Neural cell (in vitro differentiated cells): ENCODE measurements at regions not wholly inside any gene's neighbourhood (a gene's known extent, or its start where the extent isn't known, plus 50 kb on each side); places are given as distances from the start of the nearest gene placed in this dataset.

Experiments used
- H2AFZ ChIP-seq: fragments of 200-600, 300-800 bp; sonication (generic), shearing (Covaris generic); 2 replicates; pipeline ENCODE4 v1.6.0; 2014; ENCODE audit warnings: low read depth, mild to moderate bottlenecking, antibody characterized with exemption, low read length, moderate library complexity
- H3F3A ChIP-seq: fragments of 200-600 bp; shearing (Covaris generic); 2 replicates; pipeline ENCODE4 v1.6.1; 2016; ENCODE audit warnings: mild to moderate bottlenecking, moderate library complexity, mixed read lengths, antibody characterized with exemption, low read length; ENCODE audit not compliant: insufficient read depth, poor library complexity, severe bottlenecking
- H3K27ac ChIP-seq: fragments of 200-600, 300-800 bp; sonication (generic), shearing (Covaris generic); 2 replicates; pipeline ENCODE4 v1.5.1; 2014; ENCODE audit warnings: mild to moderate bottlenecking, low read length, moderate library complexity
- H3K27me3 ChIP-seq: fragments of 300-800, 200-600 bp; sonication (generic), shearing (Covaris generic); 2 replicates; pipeline ENCODE4 v1.6.0; 2014; ENCODE audit warnings: mild to moderate bottlenecking, low read depth, low read length, moderate library complexity; ENCODE audit not compliant: insufficient read depth
- H3K36me3 ChIP-seq: fragments of 300-800, 200-600 bp; sonication (generic), shearing (Covaris generic); 2 replicates; pipeline ENCODE4 v1.5.1; 2014; ENCODE audit warnings: mild to moderate bottlenecking, antibody characterized with exemption, low read length, moderate library complexity; ENCODE audit not compliant: insufficient read depth
- H3K4me2 ChIP-seq: fragments of 300-800, 200-600 bp; sonication (generic), shearing (Covaris generic); 2 replicates; pipeline ENCODE4 v1.6.0; 2014; ENCODE audit warnings: mild to moderate bottlenecking, low read length
- H3K4me3 ChIP-seq: fragments of 300-800, 200-600 bp; sonication (generic), shearing (Covaris generic); 2 replicates; pipeline ENCODE4 v1.5.1; 2014; ENCODE audit warnings: mild to moderate bottlenecking, low read length, moderate library complexity
- H3K79me2 ChIP-seq: fragments of 200-600 bp; shearing (Covaris generic); replicated peaks from 2 replicates; pipeline ENCODE4 v1.6.0; 2014; ENCODE audit warnings: mild to moderate bottlenecking, low read length, moderate library complexity; ENCODE audit not compliant: insufficient read depth
- H3K9ac ChIP-seq: fragments of 300-800, 200-600 bp; sonication (generic), shearing (Covaris generic); 2 replicates; pipeline ENCODE4 v1.6.1; 2016; ENCODE audit warnings: mild to moderate bottlenecking, low read length, mixed read lengths
- H3K9me2 ChIP-seq: fragments of 200-600 bp; shearing (Covaris generic); 2 replicates; pipeline ENCODE4 v1.6.1; 2016; ENCODE audit warnings: mild to moderate bottlenecking, low read length, mixed read lengths; ENCODE audit not compliant: insufficient read depth
- H3K9me3 ChIP-seq: fragments of 200-600, 300-800 bp; sonication (generic), shearing (Covaris generic); 2 replicates; pipeline ENCODE4 v1.6.1; 2016; ENCODE audit warnings: mild to moderate bottlenecking, mixed run types, low read length, moderate library complexity, mixed read lengths
- H4K20me1 ChIP-seq: fragments of 200-600 bp; shearing (Covaris generic); 2 replicates; pipeline ENCODE4 v1.6.1; 2016; ENCODE audit warnings: mild to moderate bottlenecking, mixed run types; ENCODE audit not compliant: insufficient read depth
- EP300 ChIP-seq: fragments of 450-650 bp; conservative IDR thresholded peaks from 2 replicates; pipeline ENCODE4 v1.6.1; 2014; ENCODE audit warnings: antibody characterized with exemption, mild to moderate bottlenecking, moderate library complexity; ENCODE audit not compliant: poor library complexity, severe bottlenecking
- EZH2 ChIP-seq: fragments of 200-600, 300-800 bp; shearing (Covaris generic), sonication (generic); IDR thresholded peaks from 2 replicates; pipeline ENCODE4 v1.6.1; 2014; ENCODE audit warnings: antibody characterized with exemption, low read length, borderline replicate concordance, mild to moderate bottlenecking; ENCODE audit not compliant: insufficient read depth, poor library complexity, severe bottlenecking
- MXI1 ChIP-seq: fragments of 450-650 bp; conservative IDR thresholded peaks from 2 replicates; pipeline ENCODE4 v1.6.1; 2014; ENCODE audit warnings: antibody characterized with exemption, mild to moderate bottlenecking; ENCODE audit not compliant: poor library complexity, severe bottlenecking
- POLR2AphosphoS5 ChIP-seq: IDR thresholded peaks from 2 replicates; pipeline ENCODE4 v1.6.1; 2012
- RAD21 ChIP-seq: fragments of 450-650 bp; conservative IDR thresholded peaks from 2 replicates; pipeline ENCODE4 v1.6.1; 2014; ENCODE audit warnings: antibody characterized with exemption, mild to moderate bottlenecking, moderate library complexity
- SMC3 ChIP-seq: fragments of 450-650 bp; conservative IDR thresholded peaks from 2 replicates; pipeline ENCODE4 v1.6.1; 2014; ENCODE audit warnings: antibody characterized with exemption, mild to moderate bottlenecking, moderate library complexity; ENCODE audit not compliant: poor library complexity
- TAF1 ChIP-seq: IDR thresholded peaks from 2 replicates; pipeline ENCODE4 v1.6.1; 2012; ENCODE audit warnings: low read depth
- TF ChIP-seq, protein P1 (sequence below): IDR thresholded peaks from 2 replicates; pipeline ENCODE4 v1.6.1; 2012; ENCODE audit warnings: borderline replicate concordance
- TF ChIP-seq, protein P2 (sequence below): fragments of 450-650 bp; IDR thresholded peaks from 2 replicates; pipeline ENCODE4 v1.5.1; 2014; ENCODE audit warnings: antibody characterized with exemption, mild to moderate bottlenecking, moderate library complexity; ENCODE audit not compliant: poor library complexity, severe bottlenecking

DNA sequence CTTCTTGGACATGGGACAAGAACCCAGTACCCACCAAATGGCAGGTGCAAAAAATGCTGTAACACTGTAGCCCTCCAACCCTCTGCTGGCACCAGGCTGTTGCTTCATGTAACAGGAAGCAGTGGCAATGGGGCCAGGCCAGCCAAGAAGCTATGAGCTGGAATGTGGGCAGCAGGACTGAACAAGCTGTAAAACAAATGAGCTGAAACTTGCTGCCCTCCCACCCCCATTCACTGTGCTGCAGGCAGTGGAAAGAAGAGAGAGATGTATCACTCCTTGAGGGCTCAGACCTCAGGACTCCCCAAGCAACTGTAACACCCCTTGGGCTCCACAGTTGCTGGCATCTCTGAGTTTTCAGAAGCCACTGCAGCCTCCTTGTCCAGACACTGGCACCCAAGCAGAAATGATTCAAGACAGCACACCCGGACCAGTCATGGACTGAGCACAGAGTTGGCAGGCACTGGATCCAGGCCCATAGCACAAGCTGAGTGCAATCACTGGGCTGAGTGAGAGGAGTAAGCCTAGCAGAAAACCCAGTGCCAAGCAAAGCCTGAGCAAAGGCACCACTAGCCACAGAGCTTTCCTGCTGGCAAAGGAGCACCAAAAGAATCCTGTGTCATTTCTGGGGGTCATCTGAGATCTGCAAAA, 321.4 kb upstream of the CXADR start:
- Histone ChIP-seq H3K27ac (no peak overlapping the region), H3K9me3 (no peaks in the 10 kb centered on the region), H3K36me3 (no peaks in the 10 kb centered on the region), H3K4me2 (no peak overlapping the region), H4K20me1 (no peaks in the 10 kb centered on the region), H3K79me2 (no peaks in the 10 kb centered on the region), H2AFZ (no peak overlapping the region), H3K9me2 (no peaks in the 10 kb centered on the region), H3K9ac (no peak overlapping the region), H3K27me3 (no peaks in the 10 kb centered on the region), H3K4me3 (no peak overlapping the region), H3F3A (no peaks in the 10 kb centered on the region)
- no peak for TF ChIP-seq RAD21
- no peak for TF ChIP-seq TAF1
- no peak for TF ChIP-seq POLR2AphosphoS5
- TF ChIP-seq, protein P1, sequence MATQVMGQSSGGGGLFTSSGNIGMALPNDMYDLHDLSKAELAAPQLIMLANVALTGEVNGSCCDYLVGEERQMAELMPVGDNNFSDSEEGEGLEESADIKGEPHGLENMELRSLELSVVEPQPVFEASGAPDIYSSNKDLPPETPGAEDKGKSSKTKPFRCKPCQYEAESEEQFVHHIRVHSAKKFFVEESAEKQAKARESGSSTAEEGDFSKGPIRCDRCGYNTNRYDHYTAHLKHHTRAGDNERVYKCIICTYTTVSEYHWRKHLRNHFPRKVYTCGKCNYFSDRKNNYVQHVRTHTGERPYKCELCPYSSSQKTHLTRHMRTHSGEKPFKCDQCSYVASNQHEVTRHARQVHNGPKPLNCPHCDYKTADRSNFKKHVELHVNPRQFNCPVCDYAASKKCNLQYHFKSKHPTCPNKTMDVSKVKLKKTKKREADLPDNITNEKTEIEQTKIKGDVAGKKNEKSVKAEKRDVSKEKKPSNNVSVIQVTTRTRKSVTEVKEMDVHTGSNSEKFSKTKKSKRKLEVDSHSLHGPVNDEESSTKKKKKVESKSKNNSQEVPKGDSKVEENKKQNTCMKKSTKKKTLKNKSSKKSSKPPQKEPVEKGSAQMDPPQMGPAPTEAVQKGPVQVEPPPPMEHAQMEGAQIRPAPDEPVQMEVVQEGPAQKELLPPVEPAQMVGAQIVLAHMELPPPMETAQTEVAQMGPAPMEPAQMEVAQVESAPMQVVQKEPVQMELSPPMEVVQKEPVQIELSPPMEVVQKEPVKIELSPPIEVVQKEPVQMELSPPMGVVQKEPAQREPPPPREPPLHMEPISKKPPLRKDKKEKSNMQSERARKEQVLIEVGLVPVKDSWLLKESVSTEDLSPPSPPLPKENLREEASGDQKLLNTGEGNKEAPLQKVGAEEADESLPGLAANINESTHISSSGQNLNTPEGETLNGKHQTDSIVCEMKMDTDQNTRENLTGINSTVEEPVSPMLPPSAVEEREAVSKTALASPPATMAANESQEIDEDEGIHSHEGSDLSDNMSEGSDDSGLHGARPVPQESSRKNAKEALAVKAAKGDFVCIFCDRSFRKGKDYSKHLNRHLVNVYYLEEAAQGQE = no peak
- TF ChIP-seq EP300 = no peak
- TF ChIP-seq EZH2 = no peak
- no peak for TF ChIP-seq SMC3
- TF ChIP-seq MXI1 = no peak
- TF ChIP-seq, protein P2, sequence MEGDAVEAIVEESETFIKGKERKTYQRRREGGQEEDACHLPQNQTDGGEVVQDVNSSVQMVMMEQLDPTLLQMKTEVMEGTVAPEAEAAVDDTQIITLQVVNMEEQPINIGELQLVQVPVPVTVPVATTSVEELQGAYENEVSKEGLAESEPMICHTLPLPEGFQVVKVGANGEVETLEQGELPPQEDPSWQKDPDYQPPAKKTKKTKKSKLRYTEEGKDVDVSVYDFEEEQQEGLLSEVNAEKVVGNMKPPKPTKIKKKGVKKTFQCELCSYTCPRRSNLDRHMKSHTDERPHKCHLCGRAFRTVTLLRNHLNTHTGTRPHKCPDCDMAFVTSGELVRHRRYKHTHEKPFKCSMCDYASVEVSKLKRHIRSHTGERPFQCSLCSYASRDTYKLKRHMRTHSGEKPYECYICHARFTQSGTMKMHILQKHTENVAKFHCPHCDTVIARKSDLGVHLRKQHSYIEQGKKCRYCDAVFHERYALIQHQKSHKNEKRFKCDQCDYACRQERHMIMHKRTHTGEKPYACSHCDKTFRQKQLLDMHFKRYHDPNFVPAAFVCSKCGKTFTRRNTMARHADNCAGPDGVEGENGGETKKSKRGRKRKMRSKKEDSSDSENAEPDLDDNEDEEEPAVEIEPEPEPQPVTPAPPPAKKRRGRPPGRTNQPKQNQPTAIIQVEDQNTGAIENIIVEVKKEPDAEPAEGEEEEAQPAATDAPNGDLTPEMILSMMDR = no peak

GRCh38 chr21:17195351-17195750, 317.5 kb upstream of the CXADR start:
- no peak overlapping the region for H3K27ac ChIP-seq
- no peaks in the 10 kb centered on the region for H3K9me2 ChIP-seq
- H2AFZ ChIP-seq = no peak overlapping the region
- TF ChIP-seq RAD21 (no peak), SMC3 (no peak), EZH2 (no peak), TAF1 (no peak), MXI1 (no peak), EP300 (no peak), POLR2AphosphoS5 (no peak)
- TF ChIP-seq, protein P2 = no peak
- TF ChIP-seq, protein P1 = no peak
- H3K79me2 ChIP-seq = no peaks in the 10 kb centered on the region
- H3K9ac ChIP-seq = no peak overlapping the region
- no peaks in the 10 kb centered on the region for H3F3A ChIP-seq
- H3K4me2 ChIP-seq = no peak overlapping the region
- no peaks in the 10 kb centered on the region for H3K36me3 ChIP-seq
- no peak overlapping the region for H3K4me3 ChIP-seq
- no peaks in the 10 kb centered on the region for H4K20me1 ChIP-seq
- H3K27me3 ChIP-seq = no peaks in the 10 kb centered on the region
- H3K9me3 ChIP-seq = no peaks in the 10 kb centered on the region
